ENCODE measurements at regions not wholly inside any gene's neighbourhood (a gene's known extent, or its start where the extent isn't known, plus 50 kb on each side); places are given as distances from the start of the nearest gene placed in this dataset.

DNA sequence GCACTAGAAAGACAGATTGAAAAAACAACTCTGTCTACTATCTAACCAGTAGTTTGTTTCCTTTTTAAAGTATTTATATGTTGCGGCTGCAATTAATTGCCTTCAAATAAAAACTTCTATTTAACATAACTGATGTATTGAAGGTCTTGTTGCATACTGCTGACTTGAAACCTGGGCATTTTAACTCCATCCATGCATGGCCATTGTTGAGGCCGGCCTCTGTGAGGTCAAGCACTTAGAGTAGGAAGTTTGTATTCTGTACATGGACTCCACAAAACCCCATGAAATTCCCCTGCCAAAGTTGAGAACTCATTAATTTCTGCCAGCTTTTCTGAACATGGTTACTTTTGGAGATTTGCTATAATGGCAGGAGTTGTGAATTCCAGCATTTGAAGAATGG lies 150.6 kb downstream of the GAS1 start:
- in situ Hi-C loops (cut with MboI; ENCODE audit: low sequenced_read_pairs, unreplicated experiment), result no loop called here
- DNase-seq (ENCODE audit: low spot score), result no peak
- TF ChIP-seq, protein P1, sequence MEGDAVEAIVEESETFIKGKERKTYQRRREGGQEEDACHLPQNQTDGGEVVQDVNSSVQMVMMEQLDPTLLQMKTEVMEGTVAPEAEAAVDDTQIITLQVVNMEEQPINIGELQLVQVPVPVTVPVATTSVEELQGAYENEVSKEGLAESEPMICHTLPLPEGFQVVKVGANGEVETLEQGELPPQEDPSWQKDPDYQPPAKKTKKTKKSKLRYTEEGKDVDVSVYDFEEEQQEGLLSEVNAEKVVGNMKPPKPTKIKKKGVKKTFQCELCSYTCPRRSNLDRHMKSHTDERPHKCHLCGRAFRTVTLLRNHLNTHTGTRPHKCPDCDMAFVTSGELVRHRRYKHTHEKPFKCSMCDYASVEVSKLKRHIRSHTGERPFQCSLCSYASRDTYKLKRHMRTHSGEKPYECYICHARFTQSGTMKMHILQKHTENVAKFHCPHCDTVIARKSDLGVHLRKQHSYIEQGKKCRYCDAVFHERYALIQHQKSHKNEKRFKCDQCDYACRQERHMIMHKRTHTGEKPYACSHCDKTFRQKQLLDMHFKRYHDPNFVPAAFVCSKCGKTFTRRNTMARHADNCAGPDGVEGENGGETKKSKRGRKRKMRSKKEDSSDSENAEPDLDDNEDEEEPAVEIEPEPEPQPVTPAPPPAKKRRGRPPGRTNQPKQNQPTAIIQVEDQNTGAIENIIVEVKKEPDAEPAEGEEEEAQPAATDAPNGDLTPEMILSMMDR (IDR thresholded peaks at IDR 0.05; ENCODE audit: borderline replicate concordance, control extremely low read depth, extremely low read depth, insufficient read depth, missing control alignments), result no peak

GRCh38 chr9:86795823-86796553 lies 151.3 kb downstream of the GAS1 start:
- in situ Hi-C loops (cut with MboI; ENCODE audit: low sequenced_read_pairs, unreplicated experiment), result no loop called here
- TF ChIP-seq, protein P1 (IDR thresholded peaks at IDR 0.05; ENCODE audit: borderline replicate concordance, control extremely low read depth, extremely low read depth, insufficient read depth, missing control alignments), result no peak
- no peak for DNase-seq (ENCODE audit: low spot score)

- DNase-seq (ENCODE audit: low spot score), result no peak
- TF ChIP-seq, protein P1 (IDR thresholded peaks at IDR 0.05; ENCODE audit: borderline replicate concordance, control extremely low read depth, extremely low read depth, insufficient read depth, missing control alignments), result no peak
- in situ Hi-C loops (cut with MboI; ENCODE audit: low sequenced_read_pairs, unreplicated experiment), result no loop called here
Measured at GRCh38 chr9:86795047-86795442, 152.3 kb downstream of the GAS1 start.

GRCh38 chr9:86794391-86795046 lies 152.8 kb downstream of the GAS1 start:
- no peak for DNase-seq (ENCODE audit: low spot score)
- TF ChIP-seq, protein P1 (IDR thresholded peaks at IDR 0.05; ENCODE audit: borderline replicate concordance, control extremely low read depth, extremely low read depth, insufficient read depth, missing control alignments), result no peak
- in situ Hi-C loops (cut with MboI; ENCODE audit: low sequenced_read_pairs, unreplicated experiment), result no loop called here

GRCh38 chr9:86792136-86792535 lies 155.2 kb downstream of the GAS1 start:
- no peak for DNase-seq (ENCODE audit: low spot score)
- TF ChIP-seq, protein P1 (IDR thresholded peaks at IDR 0.05; ENCODE audit: borderline replicate concordance, control extremely low read depth, extremely low read depth, insufficient read depth, missing control alignments), result no peak
- in situ Hi-C loops (cut with MboI; ENCODE audit: low sequenced_read_pairs, unreplicated experiment), result no loop called here

GRCh38 chr9:86790805-86791204 lies 156.5 kb downstream of the GAS1 start:
- in situ Hi-C loops (cut with MboI; ENCODE audit: low sequenced_read_pairs, unreplicated experiment), result no loop called here
- TF ChIP-seq, protein P1 (IDR thresholded peaks at IDR 0.05; ENCODE audit: borderline replicate concordance, control extremely low read depth, extremely low read depth, insufficient read depth, missing control alignments), result no peak
- no peak for DNase-seq (ENCODE audit: low spot score)

All from GM13976 (cell line).